GM12878 (cell line): ENCODE measurements at regions not wholly inside any gene's neighbourhood (a gene's known extent, or its start where the extent isn't known, plus 50 kb on each side); places are given as distances from the start of the nearest gene placed in this dataset.

Experiments used
- CBX5 ChIP-seq: sonication (generic); IDR thresholded peaks from 2 replicates; pipeline ENCODE4 v1.6.1; 2016; ENCODE audit warnings: low read depth, moderate library complexity, mild to moderate bottlenecking, inconsistent platforms
- CHD1 ChIP-seq: IDR thresholded peaks from 2 replicates; pipeline ENCODE4 v1.6.1; 2012; ENCODE audit warnings: low read depth, low read length, improper control_type of control experiment
- DPF2 ChIP-seq: fragments of 450-650 bp; IDR thresholded peaks from 2 replicates; pipeline ENCODE4 v1.6.1; 2017; ENCODE audit warnings: mild to moderate bottlenecking
- EP300 ChIP-seq, 2 experiments: fragments of 150-350 bp in 1 of 2; IDR thresholded peaks; 2 replicates each; pipeline ENCODE4 v1.6.1; 2011 to 2012; ENCODE audit warnings: low read depth in 2 of 2, low read length in 2 of 2, borderline replicate concordance in 1 of 2, improper control_type of control experiment in 1 of 2, inconsistent platforms in 1 of 2; ENCODE audit not compliant: control insufficient read depth in 1 of 2
- NFIC ChIP-seq: IDR thresholded peaks from 2 replicates; pipeline ENCODE4 v1.6.1; 2012; ENCODE audit warnings: low read depth, mild to moderate bottlenecking, inconsistent platforms, low read length, moderate library complexity
- TAF1 ChIP-seq: IDR thresholded peaks from 2 replicates; pipeline ENCODE4 v1.6.1; 2011; ENCODE audit warnings: mild to moderate bottlenecking, low read depth, low read length, borderline replicate concordance
- TF ChIP-seq, protein P1 (sequence below), 3 experiments: IDR thresholded peaks in 2 of 3; conservative IDR thresholded peaks in 1 of 3; 2 replicates each; pipeline ENCODE4 v1.5.1; 2011; ENCODE audit warnings: low read depth in 3 of 3, low read length in 3 of 3, mild to moderate bottlenecking in 3 of 3, control low read depth in 2 of 3, moderate library complexity in 2 of 3, inconsistent platforms in 1 of 3, mixed read lengths in 1 of 3; ENCODE audit not compliant: control insufficient read depth in 2 of 3, insufficient read depth in 1 of 3; ENCODE audit errors: extremely low read depth in 1 of 3

DNA sequence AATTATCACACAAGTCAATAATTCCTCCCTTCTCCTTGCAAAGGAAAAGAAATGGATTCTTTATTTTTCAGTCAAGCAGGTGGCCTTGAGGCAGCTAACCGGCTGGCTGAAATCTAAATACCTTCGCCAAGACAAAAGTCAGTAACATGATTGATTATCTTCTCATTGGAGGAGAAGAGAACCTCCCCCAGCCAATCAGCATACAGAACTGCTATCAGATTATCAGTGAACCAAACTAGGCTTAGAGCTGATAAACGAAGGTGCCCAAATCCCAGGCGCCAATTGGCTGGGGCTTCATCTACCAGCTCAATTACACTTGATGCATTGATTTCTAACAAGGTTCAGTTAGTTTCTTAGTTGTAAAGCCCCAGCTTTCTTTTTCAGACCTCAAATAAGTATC is 152.4 kb upstream of the NOCT start:
- TF ChIP-seq TAF1 = no peak
- TF ChIP-seq CBX5 = no peak
- TF ChIP-seq CHD1 = no peak
- TF ChIP-seq EP300 (IDR thresholded peaks at IDR 0.05; ENCODE audit: borderline replicate concordance in 1 of 2, control insufficient read depth in 1 of 2, low read depth in 2 of 2, low read length in 2 of 2) = no peak
- TF ChIP-seq, protein P1, sequence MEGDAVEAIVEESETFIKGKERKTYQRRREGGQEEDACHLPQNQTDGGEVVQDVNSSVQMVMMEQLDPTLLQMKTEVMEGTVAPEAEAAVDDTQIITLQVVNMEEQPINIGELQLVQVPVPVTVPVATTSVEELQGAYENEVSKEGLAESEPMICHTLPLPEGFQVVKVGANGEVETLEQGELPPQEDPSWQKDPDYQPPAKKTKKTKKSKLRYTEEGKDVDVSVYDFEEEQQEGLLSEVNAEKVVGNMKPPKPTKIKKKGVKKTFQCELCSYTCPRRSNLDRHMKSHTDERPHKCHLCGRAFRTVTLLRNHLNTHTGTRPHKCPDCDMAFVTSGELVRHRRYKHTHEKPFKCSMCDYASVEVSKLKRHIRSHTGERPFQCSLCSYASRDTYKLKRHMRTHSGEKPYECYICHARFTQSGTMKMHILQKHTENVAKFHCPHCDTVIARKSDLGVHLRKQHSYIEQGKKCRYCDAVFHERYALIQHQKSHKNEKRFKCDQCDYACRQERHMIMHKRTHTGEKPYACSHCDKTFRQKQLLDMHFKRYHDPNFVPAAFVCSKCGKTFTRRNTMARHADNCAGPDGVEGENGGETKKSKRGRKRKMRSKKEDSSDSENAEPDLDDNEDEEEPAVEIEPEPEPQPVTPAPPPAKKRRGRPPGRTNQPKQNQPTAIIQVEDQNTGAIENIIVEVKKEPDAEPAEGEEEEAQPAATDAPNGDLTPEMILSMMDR (IDR thresholded peaks at IDR 0.05 in 2 of 3, conservative IDR thresholded peaks at IDR 0.05 in 1 of 3; ENCODE audit: control insufficient read depth in 2 of 3, extremely low read depth in 1 of 3, insufficient read depth in 1 of 3, low read depth in 3 of 3, low read length in 3 of 3) = no peak
- no peak for TF ChIP-seq DPF2
- no peak for TF ChIP-seq NFIC
